ENCODE measurements at regions not wholly inside any gene's neighbourhood (a gene's known extent, or its start where the extent isn't known, plus 50 kb on each side); places are given as distances from the start of the nearest gene placed in this dataset.

DNA sequence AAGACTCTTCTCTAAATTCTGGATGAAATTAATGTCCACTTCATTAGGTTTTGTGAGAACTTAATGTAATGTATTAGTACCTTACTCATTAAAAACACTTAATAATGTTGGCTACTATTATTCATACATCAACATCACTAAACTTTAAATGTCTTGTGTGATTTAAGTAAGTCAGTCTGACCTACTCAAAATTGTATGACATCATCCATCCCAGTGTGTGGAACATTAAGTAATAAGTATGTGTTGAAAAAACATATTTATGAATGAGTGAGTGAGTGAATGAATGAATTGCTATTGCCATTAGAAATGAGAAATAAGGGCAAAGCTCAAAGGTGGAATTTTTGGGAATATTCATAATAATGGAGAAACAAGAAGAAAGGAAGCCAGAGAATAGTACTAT, 285.8 kb downstream of the HTR1B start:
- TF ChIP-seq POLR2A (IDR thresholded peaks at IDR 0.05) = no peak
- TF ChIP-seq, protein P1, sequence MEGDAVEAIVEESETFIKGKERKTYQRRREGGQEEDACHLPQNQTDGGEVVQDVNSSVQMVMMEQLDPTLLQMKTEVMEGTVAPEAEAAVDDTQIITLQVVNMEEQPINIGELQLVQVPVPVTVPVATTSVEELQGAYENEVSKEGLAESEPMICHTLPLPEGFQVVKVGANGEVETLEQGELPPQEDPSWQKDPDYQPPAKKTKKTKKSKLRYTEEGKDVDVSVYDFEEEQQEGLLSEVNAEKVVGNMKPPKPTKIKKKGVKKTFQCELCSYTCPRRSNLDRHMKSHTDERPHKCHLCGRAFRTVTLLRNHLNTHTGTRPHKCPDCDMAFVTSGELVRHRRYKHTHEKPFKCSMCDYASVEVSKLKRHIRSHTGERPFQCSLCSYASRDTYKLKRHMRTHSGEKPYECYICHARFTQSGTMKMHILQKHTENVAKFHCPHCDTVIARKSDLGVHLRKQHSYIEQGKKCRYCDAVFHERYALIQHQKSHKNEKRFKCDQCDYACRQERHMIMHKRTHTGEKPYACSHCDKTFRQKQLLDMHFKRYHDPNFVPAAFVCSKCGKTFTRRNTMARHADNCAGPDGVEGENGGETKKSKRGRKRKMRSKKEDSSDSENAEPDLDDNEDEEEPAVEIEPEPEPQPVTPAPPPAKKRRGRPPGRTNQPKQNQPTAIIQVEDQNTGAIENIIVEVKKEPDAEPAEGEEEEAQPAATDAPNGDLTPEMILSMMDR (IDR thresholded peaks at IDR 0.05) = no peak
